H9 (cell line): ENCODE measurements at regions not wholly inside any gene's neighbourhood (a gene's known extent, or its start where the extent isn't known, plus 50 kb on each side); places are given as distances from the start of the nearest gene placed in this dataset.

Experiments used
- DNase-seq: peaks from one replicate; pipeline ENCODE4 v3.0.0-alpha.2; 2017
- H2AFZ ChIP-seq: one replicate; pipeline ENCODE4 v1.6.1; 2013; ENCODE audit warnings: mild to moderate bottlenecking, low read length, control low read depth, moderate library complexity
- H2AK5ac ChIP-seq: 2 replicates; pipeline ENCODE4 v1.6.1; 2013; ENCODE audit warnings: low read length, control low read depth, mixed read lengths; ENCODE audit not compliant: insufficient read length
- H2BK120ac ChIP-seq: one replicate; pipeline ENCODE4 v1.6.1; 2013; ENCODE audit warnings: low read depth, mild to moderate bottlenecking, low read length, control low read depth, inconsistent platforms; ENCODE audit not compliant: poor library complexity, severe bottlenecking
- H2BK12ac ChIP-seq: 2 replicates; pipeline ENCODE4 v1.6.1; 2013; ENCODE audit warnings: low read length, control low read depth, mixed read lengths, low read depth; ENCODE audit not compliant: insufficient read length
- H2BK15ac ChIP-seq: 2 replicates; pipeline ENCODE4 v1.6.1; 2013; ENCODE audit warnings: low read depth, low read length, control low read depth
- H2BK20ac ChIP-seq: one replicate; pipeline ENCODE4 v1.6.1; 2013; ENCODE audit warnings: low read depth, mild to moderate bottlenecking, low read length, control low read depth, inconsistent platforms; ENCODE audit not compliant: poor library complexity, severe bottlenecking
- H2BK5ac ChIP-seq: 2 replicates; pipeline ENCODE4 v1.6.1; 2013; ENCODE audit warnings: low read length, control low read depth, mixed read lengths; ENCODE audit not compliant: insufficient read length
- H3K14ac ChIP-seq: 2 replicates; pipeline ENCODE4 v1.6.1; 2013; ENCODE audit warnings: low read length, control low read depth; ENCODE audit not compliant: insufficient read depth
- H3K18ac ChIP-seq: 2 replicates; pipeline ENCODE4 v1.6.1; 2013; ENCODE audit warnings: low read depth, mild to moderate bottlenecking, mixed read lengths, low read length, control low read depth; ENCODE audit not compliant: insufficient read length
- H3K23ac ChIP-seq: 2 replicates; pipeline ENCODE4 v1.6.1; 2013; ENCODE audit warnings: low read length, control low read depth, mixed read lengths, low read depth; ENCODE audit not compliant: insufficient read length
- H3K23me2 ChIP-seq: 2 replicates; pipeline ENCODE4 v1.6.1; 2013; ENCODE audit warnings: low read depth, mild to moderate bottlenecking, mixed read lengths, low read length, control low read depth; ENCODE audit not compliant: insufficient read length, poor library complexity, severe bottlenecking
- H3K27ac ChIP-seq: 2 replicates; pipeline ENCODE4 v1.5.1; 2013; ENCODE audit warnings: low read length, control low read depth, mixed read lengths, low read depth; ENCODE audit not compliant: insufficient read length
- H3K27me3 ChIP-seq: 2 replicates; pipeline ENCODE4 v1.6.1; 2013; ENCODE audit warnings: low read length, control low read depth, inconsistent platforms; ENCODE audit not compliant: insufficient read depth
- H3K4ac ChIP-seq: 2 replicates; pipeline ENCODE4 v1.6.1; 2013; ENCODE audit warnings: low read depth, mild to moderate bottlenecking, control low read depth, inconsistent platforms, low read length, moderate library complexity
- H3K4me1 ChIP-seq: 2 replicates; pipeline ENCODE4 v1.6.1; 2013; ENCODE audit warnings: low read length, control low read depth, inconsistent platforms; ENCODE audit not compliant: insufficient read depth
- H3K4me2 ChIP-seq: 2 replicates; pipeline ENCODE4 v1.6.1; 2013; ENCODE audit warnings: low read length, control low read depth, mixed read lengths; ENCODE audit not compliant: insufficient read length, insufficient read depth
- H3K56ac ChIP-seq: 2 replicates; pipeline ENCODE4 v1.6.1; 2013; ENCODE audit warnings: low read depth, mild to moderate bottlenecking, mixed read lengths, low read length, control low read depth; ENCODE audit not compliant: insufficient read length
- H3K79me1 ChIP-seq: 2 replicates; pipeline ENCODE4 v1.6.1; 2013; ENCODE audit warnings: low read depth, mild to moderate bottlenecking, moderate library complexity, low read length, control low read depth, inconsistent platforms; ENCODE audit not compliant: insufficient read depth, poor library complexity, severe bottlenecking
- H3K79me2 ChIP-seq: 2 replicates; pipeline ENCODE4 v1.6.1; 2013; ENCODE audit warnings: low read length, control low read depth, inconsistent platforms; ENCODE audit not compliant: insufficient read depth
- H3K9ac ChIP-seq: 2 replicates; pipeline ENCODE4 v1.6.1; 2013; ENCODE audit warnings: low read length, control low read depth, mixed read lengths; ENCODE audit not compliant: insufficient read length; ENCODE audit errors: extremely low read depth
- H3K9me3 ChIP-seq: one replicate; pipeline ENCODE4 v1.6.1; 2013; ENCODE audit warnings: low read depth, low read length, inconsistent platforms; ENCODE audit not compliant: control insufficient read depth
- H3T11ph ChIP-seq: one replicate; pipeline ENCODE4 v1.6.1; 2013; ENCODE audit warnings: mild to moderate bottlenecking, low read length, control low read depth, inconsistent platforms
- H4K20me1 ChIP-seq: one replicate; pipeline ENCODE4 v1.6.1; 2013; ENCODE audit not compliant: control insufficient read depth, insufficient read length, insufficient read depth
- H4K5ac ChIP-seq: 2 replicates; pipeline ENCODE4 v1.6.1; 2013; ENCODE audit warnings: low read depth, mild to moderate bottlenecking, mixed read lengths, low read length, control low read depth; ENCODE audit not compliant: insufficient read length
- H4K8ac ChIP-seq: replicated peaks from 2 replicates; pipeline ENCODE4 v1.6.1; 2013; ENCODE audit warnings: low read length, control low read depth, mixed read lengths, low read depth; ENCODE audit not compliant: insufficient read length
- H4K91ac ChIP-seq: 2 replicates; pipeline ENCODE4 v1.6.1; 2013; ENCODE audit warnings: low read depth, mild to moderate bottlenecking, moderate library complexity, mixed read lengths, low read length, control low read depth; ENCODE audit not compliant: insufficient read length
- H3K27ac Mint-ChIP-seq, 3 experiments: 2 replicates in 2 of 3; 3 replicates in 1 of 3; pipeline ENCODE4 v1.8.0; 2020 to 2021; ENCODE audit warnings: mixed read lengths in 3 of 3, mild to moderate bottlenecking in 1 of 3, moderate library complexity in 1 of 3
- H3K27me3 Mint-ChIP-seq: 2 replicates; pipeline ENCODE4 v1.8.0; 2021; ENCODE audit warnings: low read depth, mild to moderate bottlenecking, moderate library complexity, mixed read lengths
- H3K36me3 Mint-ChIP-seq, 3 experiments: 2 replicates in 2 of 3; 3 replicates in 1 of 3; pipeline ENCODE4 v1.8.0; 2020 to 2021; ENCODE audit warnings: low read depth in 3 of 3, mixed read lengths in 3 of 3; ENCODE audit not compliant: insufficient read depth in 1 of 3
- H3K4me1 Mint-ChIP-seq, 2 experiments: 2 replicates each; pipeline ENCODE4 v1.8.0; 2020; ENCODE audit warnings: mixed read lengths in 2 of 2
- H3K4me3 Mint-ChIP-seq, 2 experiments: 2 replicates in 1 of 2; 3 replicates in 1 of 2; pipeline ENCODE4 v1.8.0; 2020 to 2021; ENCODE audit warnings: mild to moderate bottlenecking in 2 of 2, mixed read lengths in 2 of 2, moderate library complexity in 1 of 2
- H3K9me3 Mint-ChIP-seq, 2 experiments: 2 replicates in 1 of 2; 3 replicates in 1 of 2; pipeline ENCODE4 v1.8.0; 2020; ENCODE audit warnings: mild to moderate bottlenecking in 2 of 2, mixed read lengths in 2 of 2, moderate library complexity in 1 of 2
- CTCF ChIP-seq: fragments of 200-600 bp; sonication (generic); conservative IDR thresholded peaks from 3 replicates; pipeline ENCODE4 v1.8.0; 2021; ENCODE audit warnings: antibody characterized with exemption, mild to moderate bottlenecking
- WGBS: extraction: QIAGEN DNeasy Blood & Tissue Kit; methylation state at CpG from one replicate; pipeline ENCODE4 v1.1.7; 2013; ENCODE audit warnings: missing lambda C conversion rate, low lambda C conversion rate, mixed read lengths; ENCODE audit not compliant: insufficient read length; ENCODE audit errors: extremely low coverage; 5-methylcytosine and 5-hydroxymethylcytosine counted together

- H2AK5ac ChIP-seq, result no peak overlapping the region
- H3K23ac ChIP-seq, result no peak overlapping the region
- H3K14ac ChIP-seq, result no peak overlapping the region
- Mint-ChIP-seq H3K27me3 (peaks cover 6% of the 10 kb centered on the region), H3K9me3 (no peaks in the 10 kb centered on the region; a peak in 1 of 5 replicates), H3K36me3 (no peaks in the 10 kb centered on the region; a peak in 2 of 7 replicates), H3K4me1 (peaks cover 0 to 4% of the 10 kb centered on the region in 2 experiments; a peak in 1 of 4 replicates), H3K4me3 (no peak overlapping the region), H3K27ac (no peak overlapping the region)
- no peak overlapping the region for H2BK20ac ChIP-seq
- no peaks in the 10 kb centered on the region for H4K20me1 ChIP-seq
- no peaks in the 10 kb centered on the region for H3K9me3 ChIP-seq
- H2AFZ ChIP-seq, result no peak overlapping the region
- H3T11ph ChIP-seq, result no peak overlapping the region
- H3K9ac ChIP-seq, result no peak overlapping the region
- H2BK120ac ChIP-seq, result no peak overlapping the region
- no peak overlapping the region for H3K4ac ChIP-seq
- no peak overlapping the region for H4K91ac ChIP-seq
- H3K4me1 ChIP-seq, result no peaks in the 10 kb centered on the region
- H3K79me1 ChIP-seq, result no peaks in the 10 kb centered on the region
- DNase-seq, result no peak
- no peak overlapping the region for H3K18ac ChIP-seq
- H2BK5ac ChIP-seq, result no peak overlapping the region
- no peaks in the 10 kb centered on the region; the same call in 1 of the 2 replicates for H3K79me2 ChIP-seq
- no peak overlapping the region for H3K56ac ChIP-seq
- H3K4me2 ChIP-seq, result no peak overlapping the region
- no peak overlapping the region for H4K5ac ChIP-seq
- no peak overlapping the region for H3K27ac ChIP-seq
- H2BK12ac ChIP-seq, result no peak overlapping the region
- H3K23me2 ChIP-seq, result no peaks in the 10 kb centered on the region
- TF ChIP-seq CTCF, result no peak
- H3K27me3 ChIP-seq, result no peaks in the 10 kb centered on the region
- no peak overlapping the region for H2BK15ac ChIP-seq
- H4K8ac ChIP-seq, result no peak overlapping the region
- no CpG with 5 or more reads among the region's 4 CpGs for WGBS
Observed at GRCh38 chr2:100759901-100760300, 60.0 kb upstream of the NPAS2 start.
